NCI-H446 treated with DMSO at 0.1 percent for 48 hours (cell line): ENCODE measurements at regions not wholly inside any gene's neighbourhood (a gene's known extent, or its start where the extent isn't known, plus 50 kb on each side); places are given as distances from the start of the nearest gene placed in this dataset.
"Not testable (repeated sequence)": the region's sequence is repeated elsewhere in the genome, so short reads cannot be mapped to it uniquely, and the experiment has no call there.

Experiments used
- DNase-seq: peaks from one replicate; lab custom pipeline; 2025; lab: John Stamatoyannopoulos, UW

DNA sequence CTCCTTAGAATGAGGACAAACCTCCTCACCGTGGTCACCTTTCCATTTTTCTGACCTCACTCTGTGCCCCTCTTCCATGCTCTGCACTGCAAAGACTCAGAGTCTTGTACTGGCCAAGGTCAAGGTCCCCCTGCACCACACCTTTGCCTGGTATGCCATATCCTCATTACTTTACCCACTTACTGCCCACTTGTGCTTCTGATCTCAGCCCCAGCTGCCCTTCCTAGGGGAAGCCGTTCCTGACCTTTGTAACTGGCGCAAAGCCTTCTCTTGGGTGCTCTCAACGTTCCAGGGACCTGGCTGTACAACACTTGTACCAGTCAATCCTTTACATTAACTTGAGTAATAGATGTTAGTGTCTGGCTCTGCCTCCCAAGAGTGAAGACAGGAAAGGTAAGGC is 256.0 kb downstream of the SV2B start:
- DNase-seq = no peak

DNA sequence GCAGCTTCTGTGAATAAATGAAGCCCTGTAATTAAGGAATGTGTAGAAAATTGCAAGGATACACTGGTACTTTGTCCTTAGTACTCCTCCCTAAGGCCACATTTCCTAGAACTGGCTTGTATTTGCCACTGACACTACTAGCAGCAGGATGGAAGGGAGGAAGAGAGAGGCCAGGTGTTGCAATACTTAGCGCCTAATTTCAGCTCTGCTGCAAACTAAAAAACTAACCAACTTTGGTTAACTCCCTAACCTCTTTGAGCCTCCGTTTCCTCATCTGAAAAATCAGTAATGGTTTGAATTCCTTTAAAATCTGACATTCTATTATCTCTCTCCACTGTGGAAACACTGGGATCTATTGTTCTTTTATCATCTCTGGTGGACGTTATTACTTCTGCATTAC is 257.0 kb downstream of the SV2B start:
- DNase-seq = no peak

DNA sequence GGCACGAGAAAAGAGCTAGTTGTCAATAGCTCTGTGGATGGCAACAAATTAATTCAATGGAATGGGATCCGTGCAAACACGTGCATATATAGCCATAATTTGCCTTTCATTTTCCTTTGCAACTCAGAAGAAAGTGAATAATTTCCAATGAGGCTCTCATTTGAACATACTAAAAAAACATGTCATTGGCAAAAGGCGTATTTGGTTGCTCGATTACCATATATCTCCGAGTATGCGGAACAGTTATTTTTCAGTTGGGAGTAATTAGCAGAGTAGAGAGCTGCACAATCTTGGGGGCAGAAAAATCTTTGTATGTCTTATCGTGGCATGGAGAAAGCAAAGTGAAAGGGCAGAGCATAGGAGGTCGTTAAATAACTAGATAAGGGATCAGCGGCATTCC is 257.4 kb downstream of the SV2B start:
- no peak for DNase-seq

DNA sequence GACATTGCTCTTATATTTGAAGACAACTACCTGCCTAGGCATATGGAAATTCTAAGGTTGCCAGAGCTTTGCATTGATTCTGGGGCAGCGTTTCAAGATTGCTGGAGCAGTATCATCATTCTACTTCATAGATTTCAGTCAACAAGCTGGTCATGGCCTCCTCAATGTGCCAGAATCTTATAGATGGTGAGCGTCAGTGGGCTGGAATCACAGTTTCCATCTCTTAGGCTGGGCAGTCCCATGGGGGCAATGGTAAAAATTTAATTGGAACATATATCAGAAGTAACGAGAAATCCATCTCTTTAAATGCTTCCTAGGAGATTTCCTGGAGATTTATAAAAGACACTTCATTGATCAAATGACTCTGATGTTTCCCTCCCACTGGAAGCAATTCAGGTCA is 258.3 kb downstream of the SV2B start:
- no peak for DNase-seq

DNA sequence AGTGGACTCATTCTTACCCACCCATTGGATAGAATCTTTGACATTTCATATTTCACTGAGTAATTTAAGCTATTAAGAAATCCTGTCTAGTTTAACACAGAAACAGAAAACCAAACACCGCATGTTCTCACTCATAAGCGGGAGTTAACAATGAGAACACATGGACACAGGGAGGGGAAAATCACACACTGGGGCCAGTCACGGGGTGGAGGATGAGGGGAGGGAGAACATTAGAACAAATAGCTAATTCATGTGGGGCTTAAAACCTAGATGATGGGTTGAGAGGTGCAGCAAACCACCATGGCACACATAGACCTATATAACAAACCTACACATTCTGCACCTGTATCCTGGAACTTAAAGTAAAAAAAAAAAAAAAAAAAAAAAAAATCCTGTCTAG is 261.6 kb downstream of the SV2B start:
- DNase-seq = not testable (repeated sequence)

DNA sequence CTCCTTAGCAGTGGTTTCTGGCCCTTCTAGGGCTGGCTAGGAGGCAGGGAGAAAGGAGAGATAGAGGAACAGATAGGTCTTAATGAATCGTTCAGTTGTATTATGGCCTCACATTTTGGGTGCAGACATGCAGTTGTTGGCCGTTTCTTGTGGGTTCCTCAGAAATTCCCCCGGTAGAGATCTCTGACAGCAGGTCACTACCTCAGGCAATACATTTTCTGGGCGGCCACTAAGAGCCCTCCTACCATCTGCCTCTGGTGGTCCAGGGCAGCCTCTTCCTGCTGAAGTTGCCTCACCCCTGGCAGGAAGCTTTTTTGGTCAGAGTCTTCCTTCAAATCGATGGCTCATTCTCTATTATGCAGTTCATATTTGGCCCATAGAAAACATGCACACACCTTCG is 266.1 kb downstream of the SV2B start:
- no peak for DNase-seq

DNA sequence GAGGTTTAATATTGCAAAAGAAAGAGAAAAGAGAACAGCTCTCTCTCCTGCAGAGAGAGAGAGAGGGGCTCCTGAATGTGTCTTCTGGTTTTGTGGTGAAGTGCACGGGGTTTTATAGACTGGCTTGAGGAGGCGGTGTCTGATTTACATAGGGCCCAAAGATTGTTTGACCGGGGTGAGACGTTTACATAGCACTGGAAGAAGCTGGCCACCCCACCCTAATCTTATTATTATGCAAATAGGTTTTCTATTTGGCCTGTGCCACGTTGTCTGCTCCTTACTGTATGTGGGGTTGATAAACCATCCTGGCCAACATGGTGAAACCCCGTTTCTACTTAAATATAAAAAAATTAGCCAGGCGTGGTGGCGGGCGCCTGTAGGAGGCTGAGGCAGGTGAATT is 268.6 kb downstream of the SV2B start:
- DNase-seq = no peak

DNA sequence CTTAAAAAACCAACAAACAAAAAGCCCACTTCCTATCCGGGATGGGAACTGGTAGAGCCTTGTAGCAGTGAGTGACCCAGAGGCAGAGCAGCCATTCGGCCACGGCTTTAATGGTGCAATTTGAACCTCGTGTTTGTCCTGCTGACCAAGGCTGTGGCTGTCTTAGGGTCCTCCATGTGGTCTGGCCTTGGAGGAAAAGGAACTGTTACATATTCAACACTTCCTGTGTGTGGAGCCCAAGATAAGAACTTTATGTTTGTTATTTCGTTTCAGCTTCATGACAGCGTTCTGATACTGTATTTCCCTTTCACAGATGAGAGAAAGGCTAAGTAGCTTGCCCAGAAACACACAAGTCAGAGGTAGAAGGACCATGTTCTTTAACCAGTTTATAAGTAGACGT is 269.8 kb downstream of the SV2B start:
- DNase-seq = no peak

DNA sequence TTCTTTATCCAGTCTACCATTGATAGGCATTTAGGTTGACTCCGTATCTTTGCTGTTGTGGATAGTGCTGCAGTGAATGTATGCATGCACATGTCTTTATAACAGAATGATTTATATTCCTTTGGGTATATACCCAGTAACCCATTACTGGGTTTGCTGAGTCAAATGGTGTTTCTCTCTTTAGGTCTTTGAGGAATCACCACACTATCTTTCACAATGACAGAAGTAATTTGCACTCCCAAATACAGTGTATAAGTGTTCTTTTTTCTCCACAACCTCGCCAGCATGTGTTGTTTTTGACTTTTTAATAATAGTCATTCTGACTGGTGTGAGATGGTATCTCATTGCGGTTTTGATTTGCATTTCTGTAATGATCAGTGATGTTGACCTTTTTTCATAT is 271.3 kb downstream of the SV2B start:
- DNase-seq = not testable (repeated sequence)

DNA sequence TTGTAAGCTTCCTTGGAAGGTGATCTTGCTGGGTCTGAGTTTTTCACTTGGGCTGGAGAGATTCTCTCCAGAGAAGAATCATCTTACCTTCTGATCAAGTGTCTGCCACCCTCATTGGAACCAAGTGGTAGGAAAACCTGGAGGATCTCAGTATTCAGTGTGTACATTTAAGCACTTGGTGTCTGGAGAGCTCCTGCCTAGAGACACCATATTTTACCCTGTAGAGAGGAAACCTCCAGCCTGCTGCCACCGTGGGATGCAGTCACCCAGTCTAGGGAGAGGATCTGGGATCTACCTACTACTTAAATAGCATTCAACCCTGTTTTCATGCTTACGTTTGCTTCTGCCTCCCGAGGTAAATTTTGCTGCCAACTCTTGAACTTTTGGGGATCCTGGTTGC is 274.3 kb downstream of the SV2B start:
- DNase-seq = no peak

DNA sequence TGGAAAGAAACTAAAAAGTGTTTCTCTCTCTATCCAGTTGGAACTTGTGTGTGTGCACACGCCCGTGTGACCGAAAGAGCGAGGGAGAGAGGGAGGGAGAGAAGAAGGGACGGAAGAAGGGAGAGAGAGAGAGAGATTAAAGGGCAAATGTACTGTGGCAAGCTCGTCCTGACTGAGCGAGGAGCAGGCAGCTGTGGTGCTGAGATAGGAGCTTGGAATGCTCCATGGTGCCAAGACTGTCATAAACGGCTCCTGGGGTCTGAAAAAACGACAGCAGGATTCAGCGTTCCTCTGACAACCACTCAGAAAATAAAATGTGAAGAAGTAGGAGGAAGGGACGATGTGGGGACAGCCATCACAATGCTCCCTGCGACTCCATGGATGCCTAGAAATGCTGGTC is 276.0 kb downstream of the SV2B start:
- no peak for DNase-seq

DNA sequence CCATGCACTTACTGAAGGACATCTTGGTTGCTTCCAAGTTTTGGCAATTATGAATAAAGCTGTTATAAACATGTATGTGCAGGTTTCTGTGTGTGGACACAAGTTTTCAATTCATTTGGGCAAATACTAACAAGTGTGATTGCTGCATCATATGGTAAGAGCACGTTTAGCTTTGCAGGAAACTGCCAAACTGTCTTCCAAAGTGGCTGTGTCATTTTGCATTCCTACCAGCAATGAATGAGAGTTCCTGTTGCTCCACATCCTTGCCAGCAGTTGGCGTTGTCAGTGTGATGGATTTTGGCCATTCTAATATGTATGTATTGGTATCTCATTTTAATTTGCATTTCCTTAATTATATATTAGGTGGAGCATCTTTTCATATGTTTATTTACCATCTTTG is 280.1 kb downstream of the SV2B start:
- no peak for DNase-seq

DNA sequence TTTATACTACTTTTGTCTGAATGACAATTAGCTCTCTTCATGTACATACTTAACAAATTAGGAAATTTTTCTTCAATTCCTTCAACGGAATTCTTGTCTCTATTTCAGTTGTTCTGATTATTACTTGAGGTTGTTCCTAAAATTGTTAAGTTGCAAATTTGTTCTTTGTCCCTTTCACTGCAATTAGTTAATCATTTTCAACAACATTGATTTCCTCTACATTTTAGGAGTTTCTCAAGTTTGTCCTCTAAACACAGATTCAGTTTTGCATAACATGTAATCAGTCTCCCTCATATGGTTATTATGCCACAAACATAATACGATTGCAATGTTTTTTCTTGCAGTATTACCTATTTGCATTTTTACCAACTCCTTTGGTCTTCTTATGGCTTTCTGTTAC is 283.5 kb downstream of the SV2B start:
- no peak for DNase-seq

DNA sequence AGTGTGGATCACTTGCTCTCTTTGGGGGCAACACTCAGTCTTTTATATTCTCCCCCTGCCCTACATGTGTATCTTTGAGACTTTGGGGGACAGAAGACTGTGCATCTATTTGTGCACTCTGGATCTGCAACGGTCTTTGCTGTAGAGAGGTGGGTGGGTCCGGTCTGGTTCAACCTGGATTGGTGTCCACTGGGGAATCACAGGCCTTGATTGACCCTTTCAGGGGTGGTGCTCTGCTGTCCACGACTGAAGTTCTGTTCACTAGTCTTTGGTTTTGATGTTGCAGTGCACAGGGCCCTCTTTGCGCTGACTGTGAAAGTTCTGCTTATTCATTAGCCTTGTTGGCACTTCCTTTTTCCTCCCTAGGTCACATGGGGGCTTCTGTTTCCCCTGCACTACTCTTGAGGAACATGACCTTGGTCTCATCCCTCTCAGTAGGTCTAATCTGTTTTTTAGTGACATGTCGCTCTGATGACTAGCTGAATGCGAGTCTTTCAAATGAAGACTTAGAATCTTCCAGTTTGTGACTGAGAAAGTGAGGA is 284.2 kb downstream of the SV2B start:
- DNase-seq = no peak

DNA sequence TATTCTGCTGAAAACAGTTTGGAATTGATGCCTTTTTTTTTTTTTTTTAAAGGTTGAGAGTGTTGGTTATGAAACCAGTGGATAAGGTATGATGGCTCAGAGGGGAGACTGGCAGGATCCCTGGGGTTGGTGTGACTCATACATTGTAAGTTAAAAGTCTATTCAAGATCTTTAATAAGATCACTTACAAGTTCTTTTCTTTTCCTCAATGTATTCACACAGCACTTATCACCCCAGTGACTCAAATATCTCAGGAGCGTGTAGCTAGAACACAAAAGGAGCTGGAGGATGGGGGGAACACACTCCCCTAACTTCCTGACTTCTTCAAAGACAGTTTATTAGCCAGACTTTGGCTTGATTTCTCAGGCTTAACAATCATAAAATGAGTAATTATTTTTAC is 285.3 kb downstream of the SV2B start:
- DNase-seq = no peak

DNA sequence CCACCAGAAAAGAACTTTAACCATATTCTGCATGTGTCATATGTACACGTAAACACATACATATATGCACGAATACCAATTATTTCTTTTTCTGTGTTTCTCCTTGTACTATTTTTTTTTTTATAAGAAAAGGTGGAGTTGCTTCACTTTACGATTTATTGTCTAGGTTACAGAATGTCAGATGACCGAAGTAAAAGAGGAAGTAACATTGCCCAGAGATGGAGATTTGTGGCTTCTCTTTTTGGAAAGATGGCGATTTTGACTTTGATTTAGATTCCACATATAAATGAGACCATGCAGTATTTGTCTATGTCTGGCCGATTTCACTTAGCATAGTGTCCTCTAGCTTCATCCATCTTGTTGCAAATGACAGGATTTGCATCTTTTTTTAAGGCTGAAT is 293.1 kb downstream of the SV2B start:
- no peak for DNase-seq

DNA sequence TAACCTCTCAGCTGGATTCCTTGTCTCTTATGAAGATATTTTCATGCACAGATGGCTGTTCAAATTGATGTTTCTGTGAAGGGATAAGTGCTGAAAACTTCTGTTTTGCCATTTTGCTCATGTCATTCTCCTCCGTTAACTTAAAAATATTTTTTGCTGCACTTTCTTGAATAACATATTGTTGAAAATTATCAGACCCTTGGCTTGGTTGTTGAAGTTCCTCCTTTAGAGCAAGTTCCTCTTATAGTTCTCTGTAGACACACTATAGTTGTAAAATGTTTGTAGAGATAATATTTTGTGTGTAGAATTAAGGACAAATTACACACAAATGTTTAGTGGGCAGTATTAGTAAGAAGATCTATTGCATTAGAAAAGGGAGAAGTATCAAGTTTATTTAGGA is 300.4 kb downstream of the SV2B start:
- no peak for DNase-seq

DNA sequence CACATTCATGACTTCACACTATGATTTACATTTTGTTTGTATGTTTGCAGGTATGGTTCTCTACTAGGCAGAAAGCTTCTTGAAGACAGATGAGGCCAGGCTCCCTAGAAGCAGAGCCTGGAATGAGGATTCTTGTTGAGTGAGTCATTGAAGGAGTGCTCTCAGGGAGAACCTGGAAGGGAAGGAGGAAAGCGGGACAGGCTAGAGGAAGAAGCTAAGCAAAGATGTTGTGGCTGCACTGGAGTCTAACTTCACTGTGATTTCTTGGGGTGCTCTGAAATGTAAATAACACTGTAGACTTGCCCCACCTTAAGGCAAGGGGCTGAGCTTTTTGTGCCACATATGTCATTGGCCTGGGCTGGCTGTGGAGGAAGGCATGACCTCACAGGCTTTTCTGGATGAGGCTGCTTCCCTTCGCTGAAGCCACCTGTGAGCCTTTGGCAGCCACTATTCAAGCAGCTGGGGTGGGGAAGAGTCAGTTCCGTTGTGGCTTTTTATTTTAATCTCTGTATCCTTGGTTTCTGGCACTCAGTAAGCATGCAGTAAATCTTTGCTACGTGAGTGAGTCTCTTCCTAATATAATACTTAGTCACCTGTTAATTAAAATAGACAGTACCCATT is 307.3 kb downstream of the SV2B start:
- DNase-seq = peak; percentile 60

DNA sequence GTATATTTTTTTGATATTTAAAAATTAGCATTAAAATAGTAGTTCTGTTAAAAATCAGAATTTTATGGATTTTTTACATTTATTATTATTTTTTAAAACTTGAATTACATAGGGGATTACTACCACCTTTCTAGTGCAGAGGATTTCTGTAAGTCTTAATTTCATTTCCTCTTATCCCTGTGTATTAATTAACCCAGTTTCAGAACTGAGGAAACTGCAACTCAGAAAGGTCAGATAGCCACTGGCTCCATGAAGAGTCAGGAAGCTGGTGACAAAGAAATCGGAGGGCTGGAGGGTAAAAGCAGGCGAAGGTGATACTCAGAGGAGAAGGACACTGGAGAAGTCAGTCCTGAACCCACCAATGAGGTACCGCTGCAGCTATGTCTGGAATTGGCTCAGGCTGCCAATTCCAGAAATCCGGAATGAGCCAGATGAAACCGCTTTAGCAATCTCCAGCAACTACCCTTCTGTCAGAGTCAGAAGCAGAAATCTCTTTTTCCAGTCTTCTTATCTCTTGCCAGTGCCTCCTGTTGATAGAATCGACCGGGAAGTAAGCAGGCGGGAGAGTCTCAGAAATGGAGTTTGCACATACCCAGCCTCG is 308.5 kb downstream of the SV2B start:
- peak; percentile 13 for DNase-seq

DNA sequence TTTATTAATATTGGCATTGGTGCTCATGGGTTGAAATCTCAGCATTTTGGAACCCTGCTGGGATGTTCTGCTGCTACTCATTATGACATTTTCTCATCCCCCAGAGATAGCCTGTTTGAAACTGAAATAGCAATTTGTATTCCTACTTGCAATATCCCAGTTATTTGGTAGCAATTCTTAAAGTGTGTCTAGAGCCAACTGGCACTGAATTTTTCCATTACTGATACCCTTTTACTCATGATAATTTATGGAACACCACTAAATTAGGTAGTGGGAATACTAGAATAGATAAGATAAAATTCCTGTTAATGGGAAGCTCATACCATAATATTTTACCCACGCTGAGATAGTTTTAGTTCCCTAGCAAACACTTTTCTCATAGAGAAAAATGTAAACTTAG is 309.3 kb downstream of the SV2B start:
- DNase-seq = no peak

DNA sequence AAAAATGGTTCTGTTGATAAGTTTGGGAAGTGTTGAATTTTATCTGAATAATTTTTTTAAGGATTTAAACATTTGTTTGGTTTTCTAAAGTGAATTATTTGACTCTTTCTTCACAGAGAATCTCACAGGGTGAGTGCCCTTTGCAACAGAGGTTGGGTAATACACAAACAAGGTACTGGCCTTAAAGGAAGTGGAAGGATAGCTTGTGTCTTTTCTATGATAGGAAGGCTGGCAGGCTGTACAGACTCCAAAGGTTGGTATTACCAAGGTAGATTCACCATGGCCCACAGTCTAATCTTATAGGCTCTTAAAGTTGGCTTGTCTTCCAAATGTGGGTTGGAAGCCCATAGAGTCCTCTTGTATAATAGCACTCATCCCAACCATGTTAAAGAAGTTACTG is 311.5 kb downstream of the SV2B start:
- DNase-seq = no peak

DNA sequence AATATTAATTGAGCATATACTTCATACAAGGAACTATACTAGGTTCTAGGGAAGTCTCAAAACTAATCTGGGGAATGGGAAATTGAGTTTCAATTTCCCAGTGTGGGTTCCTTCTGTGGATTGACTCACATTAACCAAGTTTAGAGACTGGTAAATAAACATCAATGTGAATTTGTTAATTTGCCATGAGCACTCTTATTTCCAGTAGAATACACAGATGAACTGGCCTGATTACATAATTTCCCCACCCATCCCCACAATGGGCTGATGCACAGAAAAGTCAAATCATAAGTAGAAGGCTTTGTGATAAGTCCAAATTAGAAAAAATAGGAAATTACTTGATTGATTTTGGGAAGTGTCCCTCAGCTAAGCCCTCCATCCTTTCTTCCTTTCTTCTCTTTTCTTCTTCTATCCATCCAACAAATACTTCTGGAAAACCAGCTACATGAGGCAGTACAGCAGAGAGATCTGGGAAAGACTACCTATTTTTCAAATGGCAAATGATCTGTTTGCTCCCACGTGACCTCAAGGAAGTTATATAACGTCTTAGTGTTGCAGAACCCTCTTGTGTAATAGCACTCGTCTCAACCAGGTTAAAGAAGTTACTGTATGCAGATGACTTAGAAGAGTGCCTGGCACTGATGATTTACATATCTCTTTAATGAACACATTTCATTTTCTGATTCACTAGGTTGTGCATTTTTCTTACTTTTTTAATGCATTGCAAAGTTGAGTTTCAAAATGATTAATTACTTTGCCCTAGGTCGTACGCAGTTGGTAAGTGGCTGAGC is 312.3 kb downstream of the SV2B start:
- no peak for DNase-seq

DNA sequence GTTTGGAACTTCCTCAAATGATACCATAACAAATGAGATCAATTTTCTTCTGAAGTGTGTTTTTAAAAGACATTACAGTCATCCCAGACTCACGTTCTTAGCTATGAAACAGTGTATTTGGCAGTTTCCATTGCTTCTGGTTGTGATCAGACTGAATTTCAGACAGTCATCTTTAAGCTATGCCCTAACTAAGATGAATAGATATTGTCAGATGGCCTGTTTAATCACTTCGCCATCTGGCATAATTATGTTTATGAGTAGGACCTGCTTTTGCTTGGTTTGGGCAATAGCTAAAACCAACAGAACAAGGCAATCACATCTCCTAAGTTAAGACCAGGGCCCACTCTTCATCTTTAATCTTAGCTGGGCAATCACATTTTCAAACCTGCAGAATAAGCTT is 313.1 kb downstream of the SV2B start:
- peak; percentile 90 for DNase-seq
